ENCODE measurements at regions not wholly inside any gene's neighbourhood (a gene's known extent, or its start where the extent isn't known, plus 50 kb on each side); places are given as distances from the start of the nearest gene placed in this dataset.

DNA sequence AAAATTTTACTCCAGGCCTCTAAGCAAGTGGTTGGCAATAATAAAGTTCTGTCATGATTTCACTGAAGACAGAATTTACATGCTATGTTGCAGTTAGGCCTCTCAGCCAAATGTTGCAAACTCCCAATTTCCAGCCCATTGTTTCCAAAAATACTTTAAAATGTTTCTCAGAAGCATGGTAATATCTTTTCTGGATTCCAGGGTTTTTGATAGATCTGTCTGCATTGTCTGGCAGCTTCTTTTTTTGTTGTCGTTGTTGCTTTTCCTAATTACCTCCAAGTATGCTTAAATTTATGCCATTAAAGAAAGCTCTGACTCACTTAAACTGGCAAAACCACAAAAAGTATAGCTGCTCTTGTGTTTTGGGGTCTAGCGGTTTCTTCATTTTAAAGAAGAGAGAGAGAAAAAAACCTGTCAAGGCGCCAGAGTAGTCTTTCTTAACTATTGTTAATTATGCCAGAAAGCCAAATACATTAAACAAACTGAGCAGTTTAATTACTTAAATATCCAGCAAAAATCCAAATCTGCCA, 97.0 kb downstream of the AGTR2 start:
- TF ChIP-seq, protein P1, sequence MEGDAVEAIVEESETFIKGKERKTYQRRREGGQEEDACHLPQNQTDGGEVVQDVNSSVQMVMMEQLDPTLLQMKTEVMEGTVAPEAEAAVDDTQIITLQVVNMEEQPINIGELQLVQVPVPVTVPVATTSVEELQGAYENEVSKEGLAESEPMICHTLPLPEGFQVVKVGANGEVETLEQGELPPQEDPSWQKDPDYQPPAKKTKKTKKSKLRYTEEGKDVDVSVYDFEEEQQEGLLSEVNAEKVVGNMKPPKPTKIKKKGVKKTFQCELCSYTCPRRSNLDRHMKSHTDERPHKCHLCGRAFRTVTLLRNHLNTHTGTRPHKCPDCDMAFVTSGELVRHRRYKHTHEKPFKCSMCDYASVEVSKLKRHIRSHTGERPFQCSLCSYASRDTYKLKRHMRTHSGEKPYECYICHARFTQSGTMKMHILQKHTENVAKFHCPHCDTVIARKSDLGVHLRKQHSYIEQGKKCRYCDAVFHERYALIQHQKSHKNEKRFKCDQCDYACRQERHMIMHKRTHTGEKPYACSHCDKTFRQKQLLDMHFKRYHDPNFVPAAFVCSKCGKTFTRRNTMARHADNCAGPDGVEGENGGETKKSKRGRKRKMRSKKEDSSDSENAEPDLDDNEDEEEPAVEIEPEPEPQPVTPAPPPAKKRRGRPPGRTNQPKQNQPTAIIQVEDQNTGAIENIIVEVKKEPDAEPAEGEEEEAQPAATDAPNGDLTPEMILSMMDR (IDR thresholded peaks at IDR 0.05), result no peak
- TF ChIP-seq POLR2A (IDR thresholded peaks at IDR 0.05), result no peak
- TF ChIP-seq EP300 (IDR thresholded peaks at IDR 0.05; ENCODE audit: low read depth), result no peak

All from transverse colon (tissue), 3 donors.